ENCODE measurements at regions not wholly inside any gene's neighbourhood (a gene's known extent, or its start where the extent isn't known, plus 50 kb on each side); places are given as distances from the start of the nearest gene placed in this dataset.

DNA sequence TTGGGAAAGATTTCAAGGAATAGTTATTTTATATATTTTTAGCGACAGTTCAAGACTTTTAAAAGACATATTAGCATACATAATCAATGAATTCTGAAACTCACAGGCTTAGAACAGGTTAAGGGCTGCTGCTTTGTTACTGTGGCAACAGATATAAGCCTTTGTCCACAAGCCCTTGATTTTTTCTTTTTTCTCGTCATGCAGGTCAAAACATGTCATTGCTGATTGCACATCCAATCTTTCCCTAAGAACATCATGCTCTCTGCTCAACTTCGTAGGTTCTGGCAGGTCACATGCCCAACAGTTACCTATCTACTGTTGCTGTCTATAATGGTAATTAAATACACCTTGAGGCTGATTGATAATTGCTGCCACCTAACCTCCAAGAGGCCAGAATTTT lies 172.5 kb upstream of the PTPRD start:
- no peak overlapping the region for H3K27ac Mint-ChIP-seq (ENCODE audit: unreplicated experiment)
- H3K4me1 Mint-ChIP-seq (ENCODE audit: unreplicated experiment) = no peaks in the 10 kb centered on the region
- TF ChIP-seq CTCF (IDR thresholded peaks at IDR 0.05) = no peak
- no peaks in the 10 kb centered on the region for H3K36me3 Mint-ChIP-seq (ENCODE audit: unreplicated experiment)
- peaks cover 15% of the 10 kb centered on the region for H3K9me3 Mint-ChIP-seq (ENCODE audit: unreplicated experiment)
- DNase-seq (ENCODE audit: extremely low spot score, unreplicated experiment) = no peak
- H3K27me3 Mint-ChIP-seq (ENCODE audit: unreplicated experiment) = no peaks in the 10 kb centered on the region
- no peak overlapping the region for H3K4me3 Mint-ChIP-seq (ENCODE audit: unreplicated experiment)

- no peaks in the 10 kb centered on the region for H3K36me3 Mint-ChIP-seq (ENCODE audit: unreplicated experiment)
- DNase-seq (ENCODE audit: extremely low spot score, unreplicated experiment) = no peak
- no peaks in the 10 kb centered on the region for H3K4me1 Mint-ChIP-seq (ENCODE audit: unreplicated experiment)
- no peak overlapping the region for H3K4me3 Mint-ChIP-seq (ENCODE audit: unreplicated experiment)
- H3K27ac Mint-ChIP-seq (ENCODE audit: unreplicated experiment) = no peak overlapping the region
- TF ChIP-seq CTCF (IDR thresholded peaks at IDR 0.05) = no peak
- no peaks in the 10 kb centered on the region for H3K27me3 Mint-ChIP-seq (ENCODE audit: unreplicated experiment)
- peaks cover 27% of the 10 kb centered on the region for H3K9me3 Mint-ChIP-seq (ENCODE audit: unreplicated experiment)
These were observed 180.5 kb upstream of the PTPRD start for GRCh38 chr9:10793306-10793705.

GRCh38 chr9:10804486-10804885 lies 191.7 kb upstream of the PTPRD start:
- no peaks in the 10 kb centered on the region for H3K27me3 Mint-ChIP-seq (ENCODE audit: unreplicated experiment)
- TF ChIP-seq CTCF (IDR thresholded peaks at IDR 0.05) = no peak
- no peak for DNase-seq (ENCODE audit: extremely low spot score, unreplicated experiment)
- H3K27ac Mint-ChIP-seq (ENCODE audit: unreplicated experiment) = no peak overlapping the region
- H3K4me1 Mint-ChIP-seq (ENCODE audit: unreplicated experiment) = no peaks in the 10 kb centered on the region
- H3K4me3 Mint-ChIP-seq (ENCODE audit: unreplicated experiment) = no peak overlapping the region
- H3K9me3 Mint-ChIP-seq (ENCODE audit: unreplicated experiment) = peaks cover 6% of the 10 kb centered on the region
- H3K36me3 Mint-ChIP-seq (ENCODE audit: unreplicated experiment) = no peaks in the 10 kb centered on the region

GRCh38 chr9:10806868-10807267 lies 194.1 kb upstream of the PTPRD start:
- no peaks in the 10 kb centered on the region for H3K36me3 Mint-ChIP-seq (ENCODE audit: unreplicated experiment)
- H3K27me3 Mint-ChIP-seq (ENCODE audit: unreplicated experiment) = no peaks in the 10 kb centered on the region
- no peak for DNase-seq (ENCODE audit: extremely low spot score, unreplicated experiment)
- H3K27ac Mint-ChIP-seq (ENCODE audit: unreplicated experiment) = no peak overlapping the region
- H3K4me1 Mint-ChIP-seq (ENCODE audit: unreplicated experiment) = no peaks in the 10 kb centered on the region
- TF ChIP-seq CTCF (IDR thresholded peaks at IDR 0.05) = no peak
- H3K4me3 Mint-ChIP-seq (ENCODE audit: unreplicated experiment) = no peak overlapping the region
- H3K9me3 Mint-ChIP-seq (ENCODE audit: unreplicated experiment) = peaks cover 7% of the 10 kb centered on the region

DNA sequence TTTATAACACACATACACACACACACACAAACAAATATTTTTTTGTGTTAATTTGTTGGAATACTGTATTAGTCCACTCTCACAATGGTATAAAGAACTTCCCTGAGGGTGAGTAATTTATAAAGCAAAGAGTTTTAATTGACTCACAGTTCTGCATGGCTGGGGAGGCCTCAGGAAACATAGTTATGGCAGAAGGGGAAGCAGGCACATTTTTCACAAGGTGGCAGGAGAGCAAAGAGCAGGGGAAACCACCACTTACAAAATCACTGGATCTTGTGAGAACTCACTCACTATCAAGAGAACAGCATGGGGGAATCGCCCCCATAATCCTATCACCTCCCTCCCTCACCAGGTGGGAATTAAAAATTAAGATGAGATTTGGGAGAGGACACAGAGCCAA lies 205.4 kb upstream of the PTPRD start:
- TF ChIP-seq CTCF (IDR thresholded peaks at IDR 0.05) = no peak
- no peak for DNase-seq (ENCODE audit: extremely low spot score, unreplicated experiment)
- Mint-ChIP-seq H3K27me3 (ENCODE audit: unreplicated experiment) (no peaks in the 10 kb centered on the region), H3K36me3 (ENCODE audit: unreplicated experiment) (no peaks in the 10 kb centered on the region), H3K9me3 (ENCODE audit: unreplicated experiment) (peaks cover 6% of the 10 kb centered on the region), H3K27ac (ENCODE audit: unreplicated experiment) (no peak overlapping the region), H3K4me1 (ENCODE audit: unreplicated experiment) (no peaks in the 10 kb centered on the region), H3K4me3 (ENCODE audit: unreplicated experiment) (no peak overlapping the region)

Data from osteocyte (in vitro differentiated cells).